8988T (cell line): ENCODE measurements at regions not wholly inside any gene's neighbourhood (a gene's known extent, or its start where the extent isn't known, plus 50 kb on each side); places are given as distances from the start of the nearest gene placed in this dataset.
"Not testable (repeated sequence)": the region's sequence is repeated elsewhere in the genome, so short reads cannot be mapped to it uniquely, and the experiment has no call there.

Experiments
- DNase-seq: peaks from one replicate; pipeline ENCODE4 v3.0.0; 2011

- no peak for DNase-seq
Observed at GRCh38 chr5:173411791-173412555, 83.8 kb upstream of the STC2 start.

GRCh38 chr5:173410459-173411233, 82.4 kb upstream of the STC2 start:
- DNase-seq, result no peak

- no peak for DNase-seq
Observed at GRCh38 chr5:173408946-173409345, 80.7 kb upstream of the STC2 start.

- no peak for DNase-seq
Observed at GRCh38 chr5:173399851-173400250, 71.6 kb upstream of the STC2 start.

- DNase-seq, result no peak
Observed at GRCh38 chr5:173397516-173397915, 69.3 kb upstream of the STC2 start.

GRCh38 chr5:173396311-173396993, 68.2 kb upstream of the STC2 start:
- peak; percentile 72 for DNase-seq

GRCh38 chr5:173395933-173396308, 67.7 kb upstream of the STC2 start:
- DNase-seq, result no peak

GRCh38 chr5:173395257-173395932, 67.2 kb upstream of the STC2 start:
- DNase-seq, result peak; percentile 39

GRCh38 chr5:173394701-173395100, 66.5 kb upstream of the STC2 start:
- no peak for DNase-seq

- DNase-seq, result no peak
Observed at GRCh38 chr5:173392172-173392571, 64.0 kb upstream of the STC2 start.

GRCh38 chr5:173391031-173391430, 62.8 kb upstream of the STC2 start:
- DNase-seq, result no peak

GRCh38 chr5:173387293-173387692, 59.1 kb upstream of the STC2 start:
- DNase-seq, result not testable (repeated sequence)

GRCh38 chr5:173385832-173386360, 57.7 kb upstream of the STC2 start:
- no peak for DNase-seq

- DNase-seq, result no peak
Observed at GRCh38 chr5:173383711-173384110, 55.5 kb upstream of the STC2 start.

GRCh38 chr5:173378727-173379126, 50.5 kb upstream of the STC2 start:
- no peak for DNase-seq
